SK-N-MC (cell line): ENCODE measurements at regions not wholly inside any gene's neighbourhood (a gene's known extent, or its start where the extent isn't known, plus 50 kb on each side); places are given as distances from the start of the nearest gene placed in this dataset.
A peak's percentile ranks its signal among the peaks of the same experiment; 100 is the strongest.
"Not testable (repeated sequence)": the region's sequence is repeated elsewhere in the genome, so short reads cannot be mapped to it uniquely, and the experiment has no call there.

Experiments
- DNase-seq: peaks from one replicate; pipeline ENCODE4 v3.0.0-alpha.2; 2011; ENCODE audit warnings: low read depth, low spot score
- H3K27ac ChIP-seq: fragments of 200-600 bp; sonication (generic); 2 replicates; pipeline ENCODE4 v1.5.1; 2016; ENCODE audit warnings: mixed run types
- H3K36me3 ChIP-seq: fragments of 200-600 bp; sonication (generic); 2 replicates; pipeline ENCODE4 v1.6.1; 2017; ENCODE audit warnings: antibody characterized with exemption, low read length, mixed read lengths; ENCODE audit not compliant: insufficient read depth
- H3K4me3 ChIP-seq: fragments of 200-600 bp; sonication (generic); 2 replicates; pipeline ENCODE4 v1.5.1; 2016
- H3K9ac ChIP-seq: fragments of 200-600 bp; sonication (generic); 2 replicates; pipeline ENCODE4 v1.8.0; 2017; ENCODE audit warnings: mixed run types, mixed read lengths; ENCODE audit not compliant: insufficient read length
- H3K9me3 ChIP-seq: fragments of 200-600 bp; sonication (generic); 2 replicates; pipeline ENCODE4 v1.6.1; 2017; ENCODE audit warnings: low read depth, mild to moderate bottlenecking, antibody characterized with exemption, low read length, moderate library complexity, mixed read lengths
- EZH2 ChIP-seq: fragments of 200-600 bp; sonication (generic); IDR thresholded peaks from one replicate; pipeline ENCODE4 v1.6.1; 2017; ENCODE audit warnings: antibody characterized with exemption
- FOXP2 ChIP-seq: optimal IDR thresholded peaks from 2 replicates; pipeline ENCODE3; 2011; ENCODE audit warnings: mild to moderate bottlenecking, moderate library complexity; ENCODE audit not compliant: insufficient read depth; ENCODE audit errors: extremely low read length, control extremely low read depth
- POLR2AphosphoS5 ChIP-seq: IDR thresholded peaks from 2 replicates; pipeline ENCODE4 v1.6.1; 2012; ENCODE audit warnings: mild to moderate bottlenecking, low read depth, low read length, borderline replicate concordance

DNA sequence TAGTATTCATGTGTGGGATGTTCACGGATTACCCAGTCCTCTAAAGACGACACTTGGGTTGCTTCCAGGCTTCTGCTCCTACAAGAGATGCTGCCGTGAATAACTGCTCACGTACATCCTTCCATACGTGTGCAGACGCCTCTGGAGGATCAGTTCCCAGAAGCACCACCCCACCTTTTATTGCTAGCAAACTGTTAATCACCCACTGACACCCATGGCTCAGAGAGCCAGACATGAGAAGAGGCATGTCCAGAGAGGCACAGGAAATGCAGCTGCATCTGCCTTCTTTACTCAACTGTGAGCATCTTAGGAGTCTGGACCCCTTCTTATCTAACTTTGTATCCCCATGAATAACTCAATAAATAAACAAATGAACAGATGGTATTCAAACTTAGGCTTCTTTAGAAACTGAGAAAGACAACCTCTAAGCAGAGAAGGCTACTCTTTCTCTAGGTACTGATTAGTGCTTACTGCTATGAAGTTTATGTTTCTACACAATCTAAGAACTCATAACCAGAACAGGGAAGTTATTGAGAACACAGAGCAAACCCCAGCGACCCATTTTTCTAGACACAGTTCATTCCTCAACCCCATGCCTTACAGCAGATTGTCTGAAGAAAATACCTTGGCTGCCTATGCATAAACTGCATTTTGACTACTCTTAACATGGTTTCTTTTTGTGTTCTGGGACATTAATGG lies 228.7 kb upstream of the RREB1 start:
- Histone ChIP-seq H3K9me3 (no peaks in the 10 kb centered on the region), H3K27ac (no peak overlapping the region), H3K9ac (no peak overlapping the region), H3K36me3 (no peaks in the 10 kb centered on the region), H3K4me3 (no peak overlapping the region)
- DNase-seq = no peak
- TF ChIP-seq POLR2AphosphoS5 = no peak
- no peak for TF ChIP-seq FOXP2
- no peak for TF ChIP-seq EZH2

GRCh38 chr6:6879586-6879974 lies 228.2 kb upstream of the RREB1 start:
- H3K36me3 ChIP-seq, H3K27ac ChIP-seq, H3K9me3 ChIP-seq, H3K9ac ChIP-seq, DNase-seq, H3K4me3 ChIP-seq: not testable (repeated sequence)

GRCh38 chr6:6880745-6881437 lies 226.9 kb upstream of the RREB1 start:
- no peak for DNase-seq
- no peak overlapping the region for H3K27ac ChIP-seq
- H3K9me3 ChIP-seq = no peaks in the 10 kb centered on the region
- H3K9ac ChIP-seq = no peak overlapping the region
- no peak for TF ChIP-seq EZH2
- TF ChIP-seq FOXP2 = no peak
- TF ChIP-seq POLR2AphosphoS5 = no peak
- H3K36me3 ChIP-seq = no peaks in the 10 kb centered on the region
- H3K4me3 ChIP-seq = no peak overlapping the region

DNA sequence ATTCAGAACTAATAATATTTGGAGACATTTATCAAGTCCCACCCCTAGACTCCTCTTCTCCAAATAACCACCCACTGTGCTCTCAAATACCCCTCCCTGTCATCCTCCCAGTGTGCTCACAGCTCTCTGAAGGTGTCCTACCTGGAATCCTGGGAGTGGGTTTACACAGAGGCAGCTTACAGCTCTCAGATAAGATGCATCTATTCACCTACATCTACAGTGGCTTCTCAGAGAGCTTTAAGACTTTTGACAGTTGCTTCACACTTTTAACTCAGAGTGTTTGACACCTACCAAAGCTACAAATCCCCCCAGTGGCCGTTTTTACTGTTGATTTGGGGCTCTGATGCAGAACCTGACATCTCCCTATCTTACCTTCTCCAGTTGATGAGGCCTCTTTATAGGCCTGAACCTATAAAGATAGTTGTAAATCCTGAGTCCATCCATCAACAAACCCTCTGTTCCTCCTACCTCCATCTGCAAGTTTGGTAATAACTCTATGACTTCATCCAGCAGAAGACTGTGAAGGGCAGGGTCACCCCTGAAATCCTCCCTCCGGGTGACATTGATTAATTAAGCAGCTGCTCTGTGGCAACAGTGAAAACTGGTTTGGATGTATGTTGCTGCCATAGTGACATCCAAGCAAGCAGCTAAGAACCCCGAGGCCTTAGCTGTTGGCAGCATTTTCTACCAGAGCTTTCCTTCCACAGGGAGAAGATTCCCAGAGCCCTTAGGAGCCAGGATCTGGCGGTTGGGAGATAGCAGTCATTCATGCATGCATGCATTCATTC lies 226.1 kb upstream of the RREB1 start:
- DNase-seq = no peak
- no peak overlapping the region for H3K27ac ChIP-seq
- TF ChIP-seq POLR2AphosphoS5 (no peak), EZH2 (no peak), FOXP2 (no peak)
- no peak overlapping the region for H3K4me3 ChIP-seq
- no peaks in the 10 kb centered on the region for H3K9me3 ChIP-seq
- H3K9ac ChIP-seq = no peak overlapping the region
- no peaks in the 10 kb centered on the region for H3K36me3 ChIP-seq

- no peak for TF ChIP-seq EZH2
- no peak for TF ChIP-seq POLR2AphosphoS5
- no peak for TF ChIP-seq FOXP2
- Histone ChIP-seq H3K36me3 (no peaks in the 10 kb centered on the region), H3K27ac (no peak overlapping the region), H3K9ac (no peak overlapping the region), H3K9me3 (no peaks in the 10 kb centered on the region), H3K4me3 (no peak overlapping the region)
- DNase-seq = no peak
Measured at GRCh38 chr6:6882592-6882991, 225.2 kb upstream of the RREB1 start.

GRCh38 chr6:6883011-6883410 lies 224.8 kb upstream of the RREB1 start:
- Histone ChIP-seq H3K4me3 (no peak overlapping the region), H3K36me3 (no peaks in the 10 kb centered on the region), H3K9me3 (no peaks in the 10 kb centered on the region), H3K9ac (no peak overlapping the region), H3K27ac (no peak overlapping the region)
- no peak for DNase-seq
- TF ChIP-seq FOXP2 (no peak), EZH2 (no peak), POLR2AphosphoS5 (no peak)

- Histone ChIP-seq H3K9me3 (no peaks in the 10 kb centered on the region), H3K9ac (no peak overlapping the region), H3K27ac (0 out of 2 replicates have a peak overlapping the region, but pooled peaks have one; percentile 42), H3K36me3 (no peaks in the 10 kb centered on the region), H3K4me3 (no peak overlapping the region)
- no peak for TF ChIP-seq FOXP2
- no peak for TF ChIP-seq POLR2AphosphoS5
- TF ChIP-seq EZH2 = no peak
- no peak for DNase-seq
Measured at GRCh38 chr6:6884193-6884627, 223.6 kb upstream of the RREB1 start.

DNA sequence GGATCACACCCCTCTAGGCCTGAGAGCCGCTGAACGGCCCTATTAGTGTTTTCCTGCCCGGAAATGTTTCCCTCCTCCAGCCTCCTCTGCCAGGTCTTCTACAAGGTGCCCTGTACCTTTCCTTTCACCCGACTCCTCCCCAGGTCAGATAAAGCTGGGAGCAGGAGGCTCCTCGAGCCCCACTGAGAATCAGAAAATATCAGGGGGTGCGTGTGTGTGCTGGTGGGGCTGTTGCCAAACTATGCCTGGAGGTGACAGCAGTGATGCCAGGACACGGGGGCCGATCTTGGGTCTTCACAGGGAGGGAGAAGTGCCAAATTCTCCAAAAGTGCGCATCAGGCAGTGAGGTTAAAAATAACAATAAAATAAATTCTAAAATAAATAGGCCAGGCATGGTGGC lies 222.8 kb upstream of the RREB1 start:
- no peak for TF ChIP-seq EZH2
- no peak for TF ChIP-seq POLR2AphosphoS5
- TF ChIP-seq FOXP2 = no peak
- no peak overlapping the region for H3K27ac ChIP-seq
- no peak overlapping the region for H3K4me3 ChIP-seq
- H3K9me3 ChIP-seq = no peaks in the 10 kb centered on the region
- H3K36me3 ChIP-seq = no peaks in the 10 kb centered on the region
- no peak for DNase-seq
- no peak overlapping the region for H3K9ac ChIP-seq
